ENCODE measurements at regions not wholly inside any gene's neighbourhood (a gene's known extent, or its start where the extent isn't known, plus 50 kb on each side); places are given as distances from the start of the nearest gene placed in this dataset.

GRCh38 chr10:23694921-23695824, 256.3 kb downstream of the OTUD1 start:
- Histone ChIP-seq H4K91ac (replicated peaks; ENCODE audit: insufficient read length, low read length) (no peak overlapping the region), H3K23me2 (ENCODE audit: low read depth, low read length) (peaks cover 13% of the 10 kb centered on the region; the same call in 1 of the 2 replicates), H4K20me1 (replicated peaks in 1 of 2; ENCODE audit: control insufficient read depth in 1 of 2, insufficient read depth in 2 of 2, low read length in 2 of 2) (peaks cover 1 to 4% of the 10 kb centered on the region in 2 experiments), H3K56ac (replicated peaks; ENCODE audit: insufficient read length, low read depth, low read length) (no peak overlapping the region), H3K79me2 (ENCODE audit: control insufficient read depth in 1 of 2, insufficient read depth in 2 of 2, low read length in 2 of 2) (no peaks in the 10 kb centered on the region), H2AFZ (ENCODE audit: low read length) (no peak overlapping the region), H3K9ac (replicated peaks in 1 of 4; ENCODE audit: extremely low read depth in 1 of 4, low read depth in 3 of 4, low read length in 3 of 4) (no peak overlapping the region), H4K5ac (ENCODE audit: insufficient read length, low read depth, low read length) (no peak overlapping the region), H3K4me1 (replicated peaks in 1 of 4; ENCODE audit: control insufficient read depth in 3 of 4, insufficient read depth in 4 of 4, low read length in 3 of 4) (peaks cover 1 to 11% (median 5%) of the 10 kb centered on the region in 4 experiments; a peak in 4 of 7 replicates), H2BK20ac (ENCODE audit: low read length) (no peak overlapping the region), H3K79me1 (ENCODE audit: low read depth, low read length) (no peaks in the 10 kb centered on the region), H2AK5ac (ENCODE audit: low read depth, low read length) (no peak overlapping the region), H2BK12ac (ENCODE audit: low read depth, low read length) (no peak overlapping the region), H2BK15ac (ENCODE audit: low read length) (no peak overlapping the region), H3K18ac (ENCODE audit: extremely low read depth, low read length) (no peak overlapping the region), H3K4me3 (ENCODE audit: extremely low read depth in 1 of 4, insufficient read depth in 2 of 4, low read depth in 3 of 4, low read length in 4 of 4) (peak overlapping the region; percentile 40 to 76 (median 54)), H2BK5ac (ENCODE audit: low read depth, low read length) (no peak overlapping the region), H3K4ac (replicated peaks; ENCODE audit: insufficient read length, low read depth, low read length) (no peak overlapping the region), H3K14ac (ENCODE audit: insufficient read length) (no peak overlapping the region), H2BK120ac (replicated peaks; ENCODE audit: low read depth, low read length) (no peak overlapping the region), H4K8ac (ENCODE audit: extremely low read depth, insufficient read depth, low read length) (peak overlapping the region; percentile 39; the same call in 1 of the 2 replicates), H3K4me2 (ENCODE audit: insufficient read depth in 1 of 2, low read depth in 2 of 2, low read length in 2 of 2) (peak overlapping the region; percentile 90 to 95), H3K9me3 (ENCODE audit: insufficient read depth in 2 of 2, low read depth in 1 of 2, low read length in 1 of 2) (no peaks in the 10 kb centered on the region), H3K27me3 (replicated peaks in 1 of 4; ENCODE audit: control insufficient read depth in 3 of 4, extremely low read depth in 1 of 4, insufficient read depth in 3 of 4, low read length in 3 of 4) (peaks cover 41 to 60% (median 51%) of the 10 kb centered on the region in 4 experiments), H3K27ac (ENCODE audit: low read depth, low read length) (no peak overlapping the region), H3K36me3 (ENCODE audit: control insufficient read depth in 2 of 4, insufficient read depth in 4 of 4, low read length in 3 of 4) (no peaks in the 10 kb centered on the region; a peak in 1 of 8 replicates), H3K23ac (ENCODE audit: insufficient read length) (no peak overlapping the region)
- POLR2A ChIA-PET (ENCODE audit: partially characterized antibody), result no interaction called here
- WGBS, 2 experiments (ENCODE audit: extremely low coverage in 1 of 2, insufficient coverage in 1 of 2, insufficient read length in 1 of 2, insufficient replicate concordance in 2 of 2, low coverage in 1 of 2, low lambda C conversion rate in 2 of 2, missing lambda C conversion rate in 1 of 2), result 6% methylated on average over 61 of the region's 63 CpGs; no CpG with 5 or more reads in 1 of the 2 experiments
- CTCF ChIA-PET (ENCODE audit: partially characterized antibody), result interaction anchor here (0.6 to 4.4 kb wide), 19 partner anchors 8 to 819 kb away, joined by 3 to 14 read pairs (median 4); no protein-coding TSS in a partner anchor
- FAIRE-seq (no peak), DNase-seq (ENCODE audit: low read depth in 1 of 2, low spot score in 2 of 2) (peak in 1 of 2 experiments; percentile 49)
- TF ChIP-seq JUND (IDR thresholded peaks at IDR 0.05; ENCODE audit: low read length) (no peak), SIRT6 (IDR thresholded peaks at IDR 0.05; ENCODE audit: low read length) (no peak), MAX (IDR thresholded peaks at IDR 0.05) (no peak), CBX5 (IDR thresholded peaks at IDR 0.05; ENCODE audit: low read depth, low read length) (no peak), PHF8 (conservative IDR thresholded peaks at IDR 0.05; ENCODE audit: low read depth, low read length) (no peak), POU5F1 (IDR thresholded peaks at IDR 0.05; ENCODE audit: low read depth, low read length) (no peak), KDM5A (IDR thresholded peaks at IDR 0.05; ENCODE audit: low read length) (no peak), RXRA (IDR thresholded peaks at IDR 0.05; ENCODE audit: insufficient read depth, low read depth, low read length) (no peak), BRCA1 (IDR thresholded peaks at IDR 0.05; ENCODE audit: low read depth, low read length) (no peak), MAFK (IDR thresholded peaks at IDR 0.05; ENCODE audit: low read depth, low read length) (no peak), JUN (IDR thresholded peaks at IDR 0.05; ENCODE audit: low read depth, low read length) (no peak), KDM4A (IDR thresholded peaks at IDR 0.05; ENCODE audit: low read depth, low read length, severe bottlenecking) (peak; percentile 44)
